ENCODE measurements at regions not wholly inside any gene's neighbourhood (a gene's known extent, or its start where the extent isn't known, plus 50 kb on each side); places are given as distances from the start of the nearest gene placed in this dataset.
"Not testable (repeated sequence)": the region's sequence is repeated elsewhere in the genome, so short reads cannot be mapped to it uniquely, and the experiment has no call there.

DNA sequence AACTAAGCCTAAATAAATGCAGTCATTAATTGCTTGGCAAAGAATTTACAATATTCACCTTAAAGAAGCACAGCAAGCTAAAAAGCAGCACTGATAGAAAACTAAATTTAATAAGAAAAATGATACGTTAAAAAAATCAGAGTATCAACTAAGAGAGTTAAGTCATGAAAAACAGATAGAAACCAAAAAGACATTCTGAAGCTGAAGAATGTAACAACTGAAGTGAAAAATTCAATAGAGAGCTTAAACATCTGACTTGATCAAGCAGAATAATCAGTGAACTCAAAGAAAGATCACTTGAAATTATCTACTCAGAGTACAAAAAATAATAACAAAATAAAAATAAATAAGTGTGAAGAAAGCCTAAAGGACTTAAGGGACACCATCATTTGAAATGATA is 588.0 kb upstream of the HS3ST1 start:
- DNase-seq, result no peak

DNA sequence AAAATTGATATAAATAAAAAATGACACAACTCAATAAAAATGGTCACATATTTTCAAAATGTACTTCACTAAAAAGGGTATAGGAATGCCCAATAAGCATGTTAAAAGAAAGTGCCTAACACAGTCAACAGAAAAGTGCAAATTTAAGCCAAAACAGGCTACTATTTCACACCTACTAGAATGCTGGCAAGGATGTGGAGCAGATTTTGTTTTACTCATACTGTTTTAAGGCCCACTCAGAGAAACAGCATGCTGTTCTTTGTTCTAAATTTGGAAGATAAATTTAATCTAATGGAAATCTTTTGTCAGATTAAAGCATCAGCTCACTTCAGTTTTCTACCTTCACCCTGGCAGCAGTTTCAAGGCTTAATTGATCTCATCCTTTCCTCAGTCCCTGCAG is 576.8 kb upstream of the HS3ST1 start:
- DNase-seq, result no peak

DNA sequence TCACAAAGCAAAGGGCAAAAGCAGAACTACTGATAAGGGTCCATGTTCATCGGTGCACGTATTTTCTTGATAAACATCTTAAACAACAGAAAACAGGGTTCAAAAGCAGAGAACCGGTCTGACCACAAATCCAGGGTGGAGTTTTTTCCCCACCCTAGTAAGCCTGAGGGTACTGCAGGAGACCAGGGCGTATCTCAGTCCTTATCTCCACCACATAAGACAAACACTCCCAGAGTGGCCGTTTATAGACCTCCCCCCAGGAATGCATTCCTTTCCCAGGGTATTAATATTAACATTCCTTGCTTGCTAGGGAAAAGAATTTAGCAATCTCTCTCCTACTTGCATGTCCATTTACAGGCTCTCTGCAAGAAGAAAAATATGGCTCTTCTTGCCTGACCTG is 567.9 kb upstream of the HS3ST1 start:
- not testable (repeated sequence) for DNase-seq

DNA sequence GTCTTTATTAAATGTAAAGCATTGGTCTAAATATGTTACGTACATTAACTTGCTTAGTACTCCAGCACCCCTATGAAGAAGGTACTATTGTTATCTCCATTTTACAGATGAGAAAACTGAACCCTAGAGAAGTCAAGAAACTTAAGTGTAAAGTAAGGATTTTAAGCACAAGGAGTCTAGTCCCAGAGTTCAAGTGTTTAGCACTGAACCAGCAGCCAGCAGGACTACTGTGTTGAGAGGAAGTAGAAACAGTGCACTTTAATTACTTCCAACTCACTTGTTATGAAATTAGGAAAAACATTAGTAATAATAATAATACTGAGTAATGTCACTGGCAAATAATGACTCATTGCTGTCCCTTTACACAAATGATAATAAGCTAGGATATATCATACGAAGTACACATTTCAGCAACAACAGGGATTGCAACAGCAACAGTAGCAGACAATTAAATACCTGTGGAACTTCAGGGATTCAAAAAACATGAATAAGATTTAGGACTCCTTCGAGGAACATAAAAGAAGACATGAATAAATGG is 548.1 kb upstream of the HS3ST1 start:
- DNase-seq, result no peak

DNA sequence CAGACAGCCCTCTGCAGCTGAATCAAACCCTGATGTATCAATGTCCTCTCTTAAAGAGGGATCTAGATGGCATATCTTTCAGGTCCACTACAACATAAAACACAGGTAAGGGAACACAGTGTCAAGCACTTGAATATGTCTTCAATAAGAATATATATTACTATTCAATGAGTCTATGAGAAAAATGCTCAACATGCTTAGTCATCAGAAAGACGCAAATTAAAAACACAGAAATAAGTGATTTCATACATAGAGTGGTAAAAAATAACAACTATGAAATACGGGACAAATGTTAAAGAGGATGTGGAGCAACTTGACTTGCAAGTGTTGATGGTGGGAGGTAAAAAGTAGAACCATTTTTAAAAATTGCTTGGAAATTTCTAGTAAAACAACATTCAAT is 544.6 kb upstream of the HS3ST1 start:
- no peak for DNase-seq

DNA sequence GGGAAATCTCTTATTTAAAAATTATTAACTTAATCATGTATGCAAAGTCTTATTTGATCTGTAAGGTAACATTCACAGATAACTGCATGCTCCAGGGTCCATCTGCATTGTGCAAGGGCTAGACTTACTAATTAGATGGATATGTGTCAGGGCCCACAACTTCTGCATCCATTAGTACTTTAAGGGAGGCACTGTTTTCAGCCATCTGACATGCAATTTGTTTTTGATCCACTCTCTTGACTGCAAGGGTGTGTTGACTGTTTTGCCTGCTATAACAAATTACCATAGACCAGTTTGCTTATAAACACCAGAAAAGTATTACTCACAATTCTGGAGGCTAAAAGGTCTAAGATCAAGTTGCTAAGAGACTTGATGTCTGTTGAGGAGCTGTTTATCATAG is 542.1 kb upstream of the HS3ST1 start:
- DNase-seq, result no peak

DNA sequence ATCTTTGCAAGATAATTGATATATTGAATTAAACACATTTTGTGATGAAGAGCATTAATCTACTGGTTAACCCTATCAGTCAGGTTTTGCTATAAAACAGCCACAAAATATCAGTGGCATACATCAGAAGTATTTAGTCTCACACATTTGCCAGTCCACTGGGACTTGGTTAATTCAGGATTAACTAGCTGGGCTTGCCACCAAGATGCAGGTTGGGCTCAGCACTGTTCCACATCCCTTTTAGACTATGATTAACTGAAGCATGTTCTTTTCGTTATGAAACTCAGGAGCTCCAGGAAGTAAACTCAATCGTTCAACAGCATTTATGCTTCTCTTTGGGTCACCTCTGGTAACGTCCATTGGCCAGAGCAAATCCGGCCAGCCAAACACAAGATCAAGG is 538.1 kb upstream of the HS3ST1 start:
- DNase-seq, result no peak

DNA sequence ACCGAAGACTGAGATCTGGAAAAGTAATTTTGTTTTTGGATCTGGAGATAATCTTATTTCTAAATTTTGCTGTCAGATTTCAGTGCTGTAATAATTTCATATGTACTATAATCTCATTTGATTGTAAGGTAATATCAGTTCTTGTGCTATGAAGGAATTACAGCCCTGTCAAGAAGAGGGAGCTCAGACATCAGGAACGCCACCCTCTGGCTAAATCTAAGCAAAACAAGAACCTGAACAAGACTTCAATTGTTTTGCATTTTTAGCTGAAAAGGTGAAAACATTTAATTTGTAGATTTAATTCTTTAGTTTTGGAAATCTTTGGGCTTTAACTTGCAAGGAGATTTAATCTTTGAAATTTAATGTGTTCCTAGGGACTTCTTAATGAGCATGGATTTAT is 525.4 kb upstream of the HS3ST1 start:
- peak in 1 of 2 experiments; percentile 38 for DNase-seq

DNA sequence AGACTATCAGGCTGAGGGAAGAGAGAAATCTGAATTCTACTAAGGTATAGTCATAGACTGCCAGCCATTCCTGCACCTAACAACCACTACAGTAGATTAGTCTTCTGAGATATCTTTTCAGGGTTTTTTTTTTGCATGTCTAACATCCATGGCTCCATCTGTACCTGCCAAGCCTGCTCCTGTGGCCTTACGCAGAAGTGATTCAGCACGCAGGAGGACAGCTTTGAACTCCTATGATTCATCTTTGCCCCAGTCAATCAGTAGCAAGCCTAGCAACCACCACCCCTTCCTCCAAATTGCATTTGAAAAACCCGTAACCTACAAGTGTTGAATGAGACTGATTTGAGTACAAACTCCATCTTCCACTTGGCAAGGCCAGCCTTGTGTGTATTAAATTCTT is 520.7 kb upstream of the HS3ST1 start:
- DNase-seq, result no peak

DNA sequence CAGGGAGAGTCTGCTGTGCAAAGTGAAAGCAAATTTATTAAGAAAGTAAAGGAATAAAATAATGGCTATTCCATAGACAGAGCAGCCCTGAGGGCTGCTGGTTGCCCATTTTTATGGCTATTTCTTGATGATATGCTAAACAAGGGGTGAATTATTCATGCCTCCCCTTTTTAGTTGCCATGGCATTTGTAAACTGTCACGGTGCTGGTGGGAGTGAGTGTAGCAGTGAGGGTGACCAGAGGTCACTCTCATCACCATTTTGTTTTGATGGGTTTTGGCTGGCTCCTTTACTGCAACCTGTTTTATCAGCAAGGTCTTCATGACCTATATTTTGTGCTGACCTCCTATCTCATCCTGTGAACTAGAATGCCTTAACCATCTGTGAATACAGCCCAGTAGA is 518.9 kb upstream of the HS3ST1 start:
- DNase-seq, result not testable (repeated sequence)

DNA sequence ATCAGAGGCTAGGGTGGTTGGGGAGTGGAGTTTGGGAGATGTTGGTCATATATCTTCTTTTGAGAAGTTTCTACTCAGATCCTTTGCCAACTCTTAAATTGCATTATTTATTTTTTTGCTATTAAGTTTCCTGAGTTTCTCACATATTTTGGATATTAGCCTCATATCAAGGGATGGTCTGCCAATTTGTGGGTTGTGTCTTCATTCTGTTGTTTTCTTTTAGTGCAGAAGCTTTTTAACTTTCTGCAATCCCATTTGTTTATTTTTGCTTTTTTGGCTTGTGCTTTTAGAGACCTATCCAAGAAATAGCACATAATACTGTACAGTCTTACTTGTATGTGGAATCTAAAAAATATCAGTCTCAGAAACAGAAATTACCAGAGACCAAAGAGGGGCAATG is 509.2 kb upstream of the HS3ST1 start:
- no peak for DNase-seq

DNA sequence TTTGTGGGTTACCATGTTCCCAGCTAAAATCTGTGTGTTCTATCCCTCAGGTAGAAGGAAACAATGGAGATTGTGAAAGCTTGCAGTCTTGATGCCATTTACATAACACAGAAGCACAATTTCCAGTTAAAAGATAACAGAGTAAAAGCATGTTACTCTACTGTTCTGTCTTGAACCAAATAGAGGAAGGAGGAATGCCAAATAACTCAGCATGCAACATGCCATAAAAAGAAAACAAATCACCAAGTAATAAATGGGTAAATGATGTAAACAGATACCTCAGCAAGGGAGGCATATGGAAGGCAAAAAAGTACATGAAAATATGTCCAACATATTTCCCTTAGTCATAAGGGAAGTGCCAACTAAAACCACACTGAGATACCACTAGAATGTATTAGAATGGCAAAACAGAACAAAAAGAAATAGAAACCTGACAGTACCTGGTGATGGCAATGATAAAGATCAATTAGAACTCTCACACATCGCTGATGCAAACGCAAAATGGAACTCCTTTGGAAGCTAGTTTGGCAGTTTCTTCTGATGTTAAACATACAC is 502.6 kb upstream of the HS3ST1 start:
- DNase-seq, result no peak

DNA sequence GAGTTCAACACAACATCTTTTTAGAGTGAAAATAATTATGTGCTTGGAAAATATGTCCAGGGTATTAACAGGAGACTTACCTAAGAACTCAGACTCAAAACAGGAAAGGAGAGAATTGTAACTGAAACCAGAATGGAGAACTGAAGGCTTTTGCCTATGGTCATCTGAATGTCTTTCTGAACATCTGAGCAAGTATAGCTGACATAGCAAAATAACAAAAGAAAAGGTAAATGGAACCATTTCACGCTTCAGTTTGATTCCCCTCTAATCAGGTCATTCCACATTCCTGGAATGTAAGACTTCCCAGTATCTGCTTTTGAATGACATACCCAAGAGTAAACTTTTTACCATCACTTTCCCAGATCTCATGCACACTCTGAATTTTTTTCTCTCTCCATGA is 500.4 kb upstream of the HS3ST1 start:
- no peak for DNase-seq

DNA sequence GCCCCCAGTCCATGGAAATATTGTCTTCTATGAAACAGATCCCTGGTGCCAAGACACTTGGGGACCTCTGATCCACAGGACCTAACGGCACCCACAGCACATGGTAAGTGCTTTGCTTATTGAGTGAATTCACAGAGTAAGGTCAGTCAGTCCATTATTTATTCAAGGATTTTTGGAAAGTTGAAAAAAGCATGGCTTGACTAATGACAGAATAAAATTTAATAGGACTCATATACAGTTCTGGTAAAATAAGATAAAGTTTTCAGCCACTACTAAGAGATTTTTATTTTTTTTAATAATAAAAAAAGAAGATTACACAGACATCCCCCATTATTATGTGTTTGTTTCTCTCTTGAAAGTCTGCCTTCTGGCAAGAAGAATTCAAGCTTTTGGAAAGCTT is 490.6 kb upstream of the HS3ST1 start:
- DNase-seq, result no peak

DNA sequence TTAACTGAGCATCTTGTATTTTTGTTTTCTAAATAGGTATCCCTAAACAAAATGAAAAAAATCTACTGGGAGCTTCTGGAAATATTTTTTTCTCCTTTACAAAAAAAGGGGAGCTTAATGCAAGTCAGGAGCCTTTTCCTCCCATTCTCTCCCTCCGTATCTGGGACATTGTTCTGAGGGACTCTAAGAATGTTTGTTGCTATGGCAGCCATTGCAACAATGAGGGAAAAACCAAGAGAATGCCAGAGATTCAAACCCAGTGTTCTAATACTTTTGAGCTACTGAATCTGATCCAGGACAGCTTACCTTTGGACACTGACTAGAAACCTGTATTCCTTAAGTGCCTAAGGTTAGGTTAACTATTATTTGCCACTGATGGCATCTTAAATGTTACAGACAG is 485.7 kb upstream of the HS3ST1 start:
- DNase-seq, result no peak

DNA sequence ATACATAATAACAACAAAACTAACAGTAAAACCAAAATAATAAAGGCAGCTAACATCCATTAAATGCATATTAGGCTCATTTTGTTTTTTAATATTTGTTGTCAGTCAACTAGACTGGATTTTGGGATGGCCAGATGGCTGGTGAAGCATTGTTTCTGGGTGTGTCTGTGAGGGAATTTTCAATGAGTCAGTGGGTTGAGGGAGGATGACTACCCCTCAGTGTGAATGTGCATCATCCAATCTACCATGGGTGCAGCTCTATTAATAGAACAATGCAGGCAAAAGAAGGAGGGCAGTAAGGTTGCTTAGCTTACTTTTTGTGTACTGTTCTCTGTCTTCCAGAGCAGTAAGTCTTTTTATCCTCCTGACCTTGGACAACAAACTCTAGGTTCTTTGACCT is 484.2 kb upstream of the HS3ST1 start:
- no peak for DNase-seq

DNA sequence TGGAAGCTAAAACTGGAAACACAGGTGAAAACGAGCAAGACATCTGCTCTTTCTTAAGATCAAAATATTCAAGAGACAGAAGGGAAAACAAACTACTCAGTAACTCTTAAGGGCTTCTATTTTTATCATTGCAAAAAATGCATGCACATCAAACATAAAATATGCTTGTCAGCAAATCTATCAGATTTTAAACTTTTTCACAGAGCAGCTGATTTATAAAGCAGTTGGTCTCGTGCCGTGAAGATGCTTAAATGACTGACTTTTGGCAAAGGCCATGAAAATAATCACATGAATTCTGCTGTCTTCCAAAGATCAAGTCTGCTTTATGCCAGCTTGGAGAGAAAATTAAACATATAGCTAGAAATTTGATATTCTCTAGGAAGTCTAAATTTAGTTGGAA is 482.1 kb upstream of the HS3ST1 start:
- no peak for DNase-seq

DNA sequence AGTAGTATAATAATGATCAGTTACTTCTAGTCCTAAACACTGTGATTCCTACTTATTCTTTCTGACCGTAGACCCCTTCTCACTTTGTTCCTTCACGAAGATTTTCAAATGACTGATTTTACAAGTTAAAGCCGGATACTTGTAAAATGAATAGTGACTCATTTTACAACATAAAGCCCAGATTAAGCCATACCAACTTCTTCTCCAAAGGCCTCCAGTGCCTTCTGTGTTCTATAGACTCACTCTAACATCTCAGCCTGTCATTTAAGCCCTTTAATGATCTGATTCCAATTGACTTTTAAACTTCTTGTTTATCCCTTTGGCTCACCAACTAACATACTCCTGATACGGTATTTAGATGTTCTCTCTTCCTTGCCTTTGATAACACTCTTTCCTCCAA is 480.0 kb upstream of the HS3ST1 start:
- no peak for DNase-seq

DNA sequence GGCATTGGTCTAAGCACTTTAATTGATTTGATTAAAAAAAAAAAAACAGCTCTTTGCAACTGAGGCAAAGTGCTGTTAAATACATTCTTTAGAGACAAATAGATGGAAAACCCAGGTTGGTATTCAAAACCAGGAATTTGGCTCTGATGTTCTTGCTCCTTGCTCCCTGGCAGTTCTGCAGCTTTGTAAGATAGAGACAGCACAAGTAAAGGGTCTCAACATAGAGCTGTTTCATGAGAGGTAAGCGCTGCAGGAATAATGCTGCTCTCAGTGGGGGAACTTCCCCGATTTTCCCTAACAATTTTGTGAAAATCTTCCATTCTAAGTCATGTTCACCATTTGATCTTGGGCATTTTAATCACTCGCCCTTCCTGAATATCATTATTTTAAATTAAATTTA is 479.5 kb upstream of the HS3ST1 start:
- DNase-seq, result no peak

DNA sequence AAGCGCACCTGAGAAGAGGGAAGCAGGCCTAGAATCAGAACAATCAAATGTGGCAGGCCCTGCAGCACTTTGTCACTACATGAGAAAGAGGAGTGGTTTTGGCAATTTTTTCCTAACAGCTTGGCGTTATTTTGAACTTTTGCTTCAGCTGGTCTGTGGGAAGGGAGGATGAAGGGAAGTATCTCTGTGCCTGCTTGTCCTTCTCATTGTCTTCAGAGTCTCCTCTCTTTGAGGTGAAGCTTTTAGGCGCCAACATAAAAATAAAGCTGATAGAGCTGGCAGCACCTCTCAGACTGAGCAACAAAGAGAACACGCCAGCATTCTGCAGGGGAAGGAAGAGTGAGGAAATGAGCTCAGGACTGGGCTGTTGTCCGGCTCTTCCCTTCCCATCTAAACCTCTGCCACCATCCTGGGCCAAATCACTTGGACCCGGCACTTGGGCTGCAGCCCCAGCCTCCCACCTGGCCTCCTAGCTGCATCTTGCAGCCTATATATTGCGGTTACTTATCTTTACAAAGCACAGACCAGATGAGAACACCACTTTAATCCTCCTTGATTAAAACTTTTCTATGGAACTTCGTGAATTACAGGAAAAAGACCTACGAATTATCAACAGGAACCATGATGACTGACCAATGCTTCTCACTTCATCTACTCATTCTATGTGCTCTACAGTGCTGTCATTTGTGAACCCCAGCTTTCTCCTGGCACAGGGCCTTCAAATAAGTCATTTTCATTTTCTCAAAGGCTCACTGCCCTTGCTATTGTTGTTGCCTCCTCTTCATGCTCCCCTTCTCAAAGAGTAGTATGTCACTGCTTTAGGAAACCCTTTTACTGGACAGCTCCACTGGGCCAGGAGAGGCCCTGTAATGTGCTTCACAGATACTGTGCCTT is 476.4 kb upstream of the HS3ST1 start:
- DNase-seq, result no peak

DNA sequence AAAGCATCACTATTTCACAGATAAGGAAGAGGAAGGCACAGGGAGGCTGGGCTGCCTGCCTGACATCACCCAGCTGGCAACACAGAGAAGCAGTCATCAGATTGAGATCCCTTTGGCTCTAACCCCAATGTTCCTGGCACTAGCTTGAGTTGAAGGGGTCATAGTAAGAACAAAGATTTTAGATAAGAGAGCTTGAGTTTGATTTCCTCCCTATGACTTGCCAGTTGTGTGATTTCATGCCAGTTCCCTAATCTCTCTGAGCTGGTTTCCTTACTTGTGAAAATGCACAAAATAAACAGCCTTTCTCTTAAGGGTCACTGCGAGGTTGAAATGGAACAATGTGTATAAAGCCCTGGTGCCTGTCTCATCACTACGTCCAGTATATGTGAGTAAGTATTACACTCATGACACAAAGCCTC is 475.4 kb upstream of the HS3ST1 start:
- DNase-seq, result no peak

DNA sequence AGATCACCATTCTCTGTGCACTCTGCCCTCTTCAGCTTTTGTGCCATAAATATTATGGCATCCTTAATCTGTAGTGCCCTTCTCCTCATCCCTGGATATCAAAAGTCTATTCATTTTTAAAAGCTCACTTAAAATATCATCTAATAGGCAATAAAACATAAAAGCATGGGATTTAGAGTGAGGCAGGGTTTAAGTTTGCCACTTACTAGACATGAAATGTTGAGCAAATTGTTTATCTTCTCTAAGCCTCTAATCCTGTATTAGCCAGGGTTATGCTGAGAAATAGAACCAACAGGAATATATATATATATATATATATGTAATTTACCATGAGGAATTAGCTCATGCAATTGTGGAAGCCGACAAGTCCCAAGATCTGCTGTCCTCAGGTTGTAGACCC is 472.4 kb upstream of the HS3ST1 start:
- no peak for DNase-seq

DNA sequence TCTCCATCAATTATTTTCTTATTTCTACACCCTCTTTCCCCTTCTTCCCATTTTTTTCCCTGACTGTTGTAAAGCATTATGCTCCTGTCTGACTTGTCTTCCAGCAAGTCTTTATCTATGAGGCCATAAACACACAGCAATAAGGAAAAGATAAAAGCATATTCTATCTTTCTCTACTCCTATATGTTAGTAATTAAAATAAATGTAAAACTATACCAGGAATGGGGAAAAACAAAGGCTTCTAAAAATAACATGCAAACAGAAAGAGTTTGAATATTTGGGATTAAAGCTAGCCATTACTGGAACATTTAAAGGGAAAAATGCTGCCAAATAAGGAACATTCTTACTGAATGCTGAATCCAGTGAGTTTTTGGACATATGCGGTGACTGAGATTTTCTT is 471.7 kb upstream of the HS3ST1 start:
- no peak for DNase-seq

DNA sequence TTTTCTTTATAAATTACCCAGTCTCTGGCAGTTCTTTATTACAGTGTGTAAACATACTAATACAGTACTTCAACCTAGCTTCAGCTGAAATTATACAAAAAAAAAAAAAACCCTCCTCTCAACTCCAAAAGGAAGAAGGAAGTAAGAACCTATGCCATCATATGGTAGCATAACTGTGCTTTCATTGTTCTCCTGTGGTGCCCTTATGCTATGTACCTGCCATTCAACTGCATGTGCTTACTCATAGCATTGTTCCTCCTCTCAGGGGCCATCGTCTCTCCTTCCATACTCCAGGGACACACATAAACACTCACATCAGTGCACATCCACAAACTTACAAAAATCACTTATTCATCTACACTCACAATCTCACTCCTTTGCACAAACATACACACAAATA is 470.1 kb upstream of the HS3ST1 start:
- DNase-seq, result no peak

DNA sequence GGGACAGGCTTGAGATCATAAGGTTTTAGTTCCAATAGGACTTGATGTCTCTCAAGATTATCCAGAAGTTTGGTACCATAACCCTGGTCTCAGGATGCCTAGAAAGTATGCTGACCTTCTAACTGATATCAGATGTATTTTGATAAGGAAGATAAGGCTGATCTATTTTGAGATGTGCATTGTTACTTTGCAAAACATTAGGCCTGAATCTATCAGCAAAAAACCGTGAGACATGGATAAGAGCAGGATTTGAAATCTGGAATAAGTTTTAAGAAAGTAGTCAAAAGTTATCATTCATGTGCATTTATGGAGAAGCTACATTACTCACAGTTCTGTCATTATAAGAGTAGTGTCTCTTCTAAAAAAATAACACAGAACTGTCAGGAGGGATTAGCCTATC is 467.1 kb upstream of the HS3ST1 start:
- no peak for DNase-seq
